ES-I3 (cell line): ENCODE measurements at regions not wholly inside any gene's neighbourhood (a gene's known extent, or its start where the extent isn't known, plus 50 kb on each side); places are given as distances from the start of the nearest gene placed in this dataset.
"Not testable (repeated sequence)": the region's sequence is repeated elsewhere in the genome, so short reads cannot be mapped to it uniquely, and the experiment has no call there.

Source experiments
- H3K36me3 ChIP-seq: 2 replicates; pipeline ENCODE4 v1.6.1; 2013; ENCODE audit warnings: mild to moderate bottlenecking, low read length, control low read depth, moderate library complexity; ENCODE audit not compliant: insufficient read depth
- H3K4me1 ChIP-seq: 2 replicates; pipeline ENCODE4 v1.6.1; 2013; ENCODE audit warnings: mild to moderate bottlenecking, control low read depth, low read length; ENCODE audit not compliant: insufficient read depth
- H3K9ac ChIP-seq: 2 replicates; pipeline ENCODE4 v1.6.1; 2013; ENCODE audit warnings: low read depth, mild to moderate bottlenecking, low read length, moderate library complexity
- H3K9me3 ChIP-seq: 2 replicates; pipeline ENCODE4 v1.6.1; 2013; ENCODE audit warnings: mild to moderate bottlenecking, low read length, moderate library complexity; ENCODE audit not compliant: control insufficient read depth, insufficient read depth

DNA sequence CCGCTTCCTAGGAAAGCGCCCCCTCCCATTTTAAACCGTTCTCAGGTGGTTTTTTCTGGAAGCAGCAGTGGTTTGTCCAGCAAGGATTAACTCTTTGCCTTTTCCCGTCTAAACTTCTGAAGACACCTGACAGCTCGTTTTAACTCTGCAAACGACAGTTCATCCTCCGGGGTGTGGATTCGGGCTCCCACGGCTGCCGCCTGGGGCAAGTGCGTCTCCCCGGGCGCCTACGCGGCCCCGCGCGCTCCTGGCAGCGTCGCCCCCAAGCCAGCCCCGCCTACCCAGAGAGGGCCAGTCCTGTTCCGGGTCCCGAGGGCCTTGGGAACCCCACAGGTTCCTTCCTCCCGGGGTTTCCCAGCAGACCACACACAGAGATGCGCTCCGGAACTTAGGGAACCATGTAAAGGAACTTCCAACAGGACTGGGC lies 54.4 kb downstream of the PRR18 start:
- Histone ChIP-seq H3K9ac (peak overlapping the region; percentile 58; the same call in 1 of the 2 replicates), H3K36me3 (no peaks in the 10 kb centered on the region), H3K4me1 (no peaks in the 10 kb centered on the region), H3K9me3 (no peaks in the 10 kb centered on the region)

DNA sequence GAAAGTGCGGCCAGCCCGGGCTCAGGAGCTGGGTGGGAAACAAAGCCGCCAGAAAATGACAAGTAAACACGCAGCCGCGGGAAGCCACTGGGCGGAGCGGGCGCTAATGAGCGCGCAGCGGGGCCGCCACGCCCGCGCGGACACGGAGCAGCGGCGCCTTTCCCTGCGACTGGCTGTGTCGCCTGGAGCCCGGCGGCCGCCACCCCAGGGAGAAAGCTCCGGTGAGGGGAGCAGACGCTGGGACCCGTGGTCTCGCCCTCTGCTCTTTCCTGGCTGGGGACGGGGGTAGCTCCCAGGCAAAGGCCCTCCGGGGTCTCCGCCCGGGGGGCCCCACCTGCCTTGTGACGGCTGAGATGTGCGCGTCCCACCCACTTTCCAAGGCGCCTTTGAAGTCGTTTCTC lies 54.9 kb downstream of the PRR18 start:
- Histone ChIP-seq H3K9ac (peak overlapping the region; percentile 58; the same call in 1 of the 2 replicates), H3K36me3 (no peaks in the 10 kb centered on the region)

DNA sequence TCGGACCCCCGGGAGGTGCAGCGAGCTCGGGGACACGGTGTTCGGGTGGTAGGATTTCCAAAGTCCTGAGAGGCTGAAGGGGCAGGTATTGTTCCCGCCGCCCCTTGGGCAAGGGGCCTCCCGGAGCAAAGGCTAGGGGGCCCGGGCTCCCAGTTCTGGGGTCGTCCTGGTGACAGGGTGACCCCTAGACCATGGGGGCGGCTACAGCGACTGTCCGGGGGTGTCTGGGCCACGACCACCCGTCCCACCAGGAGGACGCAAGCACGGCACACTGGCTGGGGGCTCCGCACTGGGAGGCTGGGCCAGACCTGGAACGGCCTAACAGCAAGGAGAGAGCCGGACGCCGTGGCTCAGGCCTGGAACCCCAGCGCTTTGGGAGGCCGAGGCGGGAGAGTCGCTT lies 55.6 kb downstream of the PRR18 start:
- H3K9ac ChIP-seq, result no peak overlapping the region
- no peaks in the 10 kb centered on the region for H3K36me3 ChIP-seq
- H3K9me3 ChIP-seq, result no peaks in the 10 kb centered on the region
- no peaks in the 10 kb centered on the region for H3K4me1 ChIP-seq

More for the DNA sequence above, 54.9 kb downstream of the PRR18 start:
- Histone ChIP-seq H3K4me1 (no peaks in the 10 kb centered on the region), H3K9me3 (no peaks in the 10 kb centered on the region)

DNA sequence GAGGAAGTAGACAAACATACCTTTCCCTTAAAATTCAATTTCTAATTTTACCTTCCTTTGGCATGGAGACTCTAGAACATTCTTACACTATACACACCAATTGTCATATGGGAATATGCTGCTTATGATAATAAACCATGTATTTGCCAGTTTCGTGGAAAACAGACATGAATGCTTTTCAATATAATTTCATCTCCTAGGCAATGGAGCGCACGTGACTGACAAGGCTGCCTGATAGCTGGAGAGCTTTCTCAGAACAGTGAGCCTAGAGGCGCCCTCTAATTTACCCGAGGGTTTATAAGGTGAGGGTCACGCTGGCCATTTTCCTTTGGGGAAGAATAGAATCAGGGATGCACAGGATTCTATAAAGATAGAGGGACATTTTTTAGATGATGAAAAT lies 56.5 kb downstream of the PRR18 start:
- Histone ChIP-seq H3K36me3 (no peaks in the 10 kb centered on the region), H3K4me1 (no peaks in the 10 kb centered on the region), H3K9ac (no peak overlapping the region), H3K9me3 (no peaks in the 10 kb centered on the region)

DNA sequence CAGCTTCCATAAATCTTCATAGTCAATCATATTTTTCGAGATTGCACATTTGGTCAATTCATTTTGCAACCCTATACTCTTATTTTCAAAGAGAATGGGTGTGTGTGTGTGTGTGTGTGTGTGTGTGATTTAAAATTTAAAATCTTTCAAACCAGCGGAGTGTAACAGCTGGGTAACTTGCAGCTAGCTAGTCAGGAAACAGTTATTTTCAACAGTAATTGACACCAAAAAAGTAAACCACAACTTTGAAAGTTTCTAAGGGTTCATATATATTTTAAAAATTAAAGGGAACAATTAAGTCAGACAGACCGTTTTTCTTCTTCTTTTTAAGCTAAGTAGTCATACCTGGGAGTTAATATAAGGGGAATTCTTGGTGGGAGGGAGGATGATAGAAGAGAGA lies 57.0 kb downstream of the PRR18 start:
- Histone ChIP-seq H3K9ac (no peak overlapping the region), H3K9me3 (no peaks in the 10 kb centered on the region), H3K36me3 (no peaks in the 10 kb centered on the region), H3K4me1 (no peaks in the 10 kb centered on the region)

DNA sequence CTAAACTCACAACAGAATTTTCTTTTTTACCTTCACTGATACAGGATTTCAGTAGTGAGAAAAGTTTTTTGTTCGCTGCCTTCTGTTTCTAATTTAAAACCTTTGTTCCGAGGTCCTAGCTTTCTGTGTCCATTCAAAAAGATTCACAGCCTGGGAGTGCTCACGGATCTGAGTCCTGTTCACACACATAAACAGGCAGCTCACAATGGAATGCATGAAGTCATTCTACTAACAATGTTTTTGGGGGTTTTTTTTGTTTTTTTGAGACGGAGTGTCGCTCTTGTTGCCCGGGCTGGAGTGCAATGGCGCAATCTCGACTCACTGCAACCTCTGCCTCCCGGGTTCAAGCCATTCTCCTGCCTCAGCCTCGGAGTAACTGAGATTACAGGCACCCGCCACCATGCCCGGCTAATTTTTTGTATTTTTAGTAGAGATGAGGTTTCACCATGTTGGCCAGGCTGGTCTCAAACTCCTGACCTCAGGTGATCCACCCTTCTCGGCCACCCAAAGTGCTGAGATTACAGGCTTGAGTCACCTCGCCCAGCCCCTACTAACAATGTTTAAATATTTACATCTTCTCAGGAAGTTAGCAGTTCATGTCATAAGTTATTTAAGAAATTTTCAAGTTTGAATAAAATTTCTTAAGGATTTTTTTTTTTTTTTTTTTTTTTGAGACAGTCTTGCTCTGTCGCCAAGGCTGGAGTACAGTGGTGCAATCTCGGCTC lies 59.0 kb downstream of the PRR18 start:
- H3K4me1 ChIP-seq, H3K9ac ChIP-seq, H3K9me3 ChIP-seq, H3K36me3 ChIP-seq: not testable (repeated sequence)

DNA sequence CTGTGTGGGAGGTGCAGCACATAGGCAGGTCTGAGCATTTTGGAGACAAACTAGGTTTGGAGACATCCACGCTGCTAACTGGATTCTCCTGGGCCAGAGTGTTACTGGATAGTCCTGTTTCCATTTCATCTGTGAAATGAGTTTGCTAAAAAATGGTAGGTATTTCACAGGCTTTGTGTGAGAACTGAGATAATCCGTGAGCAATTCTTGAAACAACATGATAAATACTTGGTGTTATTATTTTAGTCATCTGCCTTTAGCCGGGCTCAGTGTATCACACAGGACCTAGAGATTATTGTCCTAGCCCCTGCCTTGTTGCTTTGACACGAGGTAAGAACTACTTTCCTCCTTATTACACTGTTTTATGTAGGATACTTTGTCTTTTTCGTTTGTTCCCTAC lies 63.0 kb downstream of the PRR18 start:
- Histone ChIP-seq H3K9me3 (no peaks in the 10 kb centered on the region), H3K9ac (no peak overlapping the region), H3K4me1 (no peaks in the 10 kb centered on the region; the same call in 1 of the 2 replicates), H3K36me3 (no peaks in the 10 kb centered on the region)

DNA sequence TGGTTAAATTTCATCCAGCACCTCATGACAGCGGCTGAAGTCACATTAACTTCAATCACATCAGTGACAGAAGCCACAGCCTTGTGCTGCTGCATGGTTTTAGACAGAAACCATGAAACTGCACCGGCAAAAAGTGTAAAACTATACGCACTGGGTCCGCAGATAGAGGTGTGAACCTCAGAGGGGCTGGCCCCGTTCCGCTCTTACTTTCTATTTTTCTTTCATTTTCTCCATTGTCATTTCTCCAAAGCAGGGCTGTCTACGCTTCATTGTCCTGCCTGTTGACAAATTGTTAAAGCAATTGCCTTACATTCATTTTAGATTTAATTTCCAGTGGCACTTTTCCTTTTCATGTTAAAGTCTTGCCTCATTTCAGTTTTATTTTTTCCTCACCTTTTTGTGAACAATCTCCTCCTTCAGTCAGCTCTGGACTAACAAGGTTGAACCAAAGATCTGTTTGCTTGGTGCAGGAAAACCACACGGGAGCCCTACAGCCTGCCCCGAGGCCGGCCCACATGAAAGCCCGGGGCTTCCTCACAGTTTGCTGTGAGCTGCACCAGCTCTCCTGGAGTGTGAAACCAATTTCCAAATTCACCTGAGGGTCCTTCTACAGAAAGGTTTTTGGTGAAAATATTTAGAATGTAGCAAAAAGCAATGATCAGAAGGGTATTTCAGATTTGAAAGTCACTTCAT lies 63.7 kb downstream of the PRR18 start:
- H3K9ac ChIP-seq, result no peak overlapping the region
- no peaks in the 10 kb centered on the region for H3K9me3 ChIP-seq
- no peaks in the 10 kb centered on the region; the same call in 1 of the 2 replicates for H3K4me1 ChIP-seq

DNA sequence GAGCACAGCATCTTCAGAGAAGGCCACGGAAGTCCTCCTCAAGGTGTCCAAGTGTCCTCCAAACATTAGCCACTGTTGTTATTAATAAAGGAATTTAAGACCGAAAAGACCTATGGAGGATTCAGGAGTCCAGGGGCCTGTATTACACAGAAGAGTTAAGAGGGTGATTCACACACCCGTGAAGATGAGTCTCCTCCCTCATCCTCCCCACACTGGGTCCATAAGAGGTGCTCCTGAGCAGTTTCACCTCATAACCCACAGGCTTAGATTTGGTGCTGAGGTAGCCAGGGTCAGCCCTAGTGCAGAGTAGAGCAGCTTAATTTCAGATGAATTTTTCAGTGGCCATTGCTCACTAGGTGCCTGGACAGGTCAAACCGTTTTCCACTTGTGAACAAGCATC lies 65.3 kb downstream of the PRR18 start:
- Histone ChIP-seq H3K9me3 (no peaks in the 10 kb centered on the region), H3K36me3 (no peaks in the 10 kb centered on the region), H3K9ac (no peak overlapping the region), H3K4me1 (no peaks in the 10 kb centered on the region; the same call in 1 of the 2 replicates)

More for the DNA sequence above, 63.7 kb downstream of the PRR18 start:
- H3K36me3 ChIP-seq, result no peaks in the 10 kb centered on the region

DNA sequence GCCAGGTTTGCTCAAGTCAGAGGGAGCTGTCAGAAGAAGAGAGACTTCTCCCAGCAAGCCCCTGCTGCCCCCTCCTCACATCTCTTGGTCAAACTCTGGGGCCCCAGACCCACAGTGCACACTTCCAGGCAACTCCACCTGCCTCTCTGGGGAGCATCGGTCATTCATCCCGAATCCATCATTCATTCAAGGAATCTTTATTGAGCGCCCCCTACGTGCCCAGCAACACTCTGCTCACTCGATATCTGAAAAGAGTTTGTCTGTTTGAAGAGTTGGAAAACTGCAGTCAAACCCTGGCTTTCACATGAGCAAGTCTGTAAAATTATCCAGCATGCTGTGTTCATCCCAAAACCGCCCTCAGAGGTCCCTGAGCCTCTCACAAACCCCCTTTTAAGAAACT lies 66.2 kb downstream of the PRR18 start:
- Histone ChIP-seq H3K9me3 (no peaks in the 10 kb centered on the region), H3K4me1 (no peaks in the 10 kb centered on the region; the same call in 1 of the 2 replicates), H3K9ac (no peak overlapping the region), H3K36me3 (no peaks in the 10 kb centered on the region)

DNA sequence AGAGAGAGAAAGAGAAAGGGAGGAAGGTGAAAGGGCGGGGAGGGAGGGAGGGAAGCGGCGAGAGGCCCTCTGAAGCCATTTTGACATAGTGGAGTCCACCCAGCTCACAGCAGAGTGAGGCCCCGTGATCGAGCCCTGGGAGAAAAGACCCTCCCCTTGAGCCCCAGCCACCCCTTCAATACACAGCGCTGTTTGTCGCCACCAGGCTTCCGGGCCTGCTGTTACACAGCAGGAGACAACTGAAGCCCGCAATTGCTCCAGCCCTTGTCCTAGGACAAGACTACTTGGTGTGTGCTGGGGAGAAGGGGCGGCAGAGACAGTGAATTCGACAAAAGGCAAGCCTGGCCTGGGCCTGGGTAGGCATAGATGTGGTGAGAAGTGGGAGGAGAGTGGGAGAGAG lies 67.3 kb downstream of the PRR18 start:
- Histone ChIP-seq H3K4me1 (no peaks in the 10 kb centered on the region; the same call in 1 of the 2 replicates), H3K9ac (no peak overlapping the region), H3K36me3 (no peaks in the 10 kb centered on the region), H3K9me3 (no peaks in the 10 kb centered on the region)

DNA sequence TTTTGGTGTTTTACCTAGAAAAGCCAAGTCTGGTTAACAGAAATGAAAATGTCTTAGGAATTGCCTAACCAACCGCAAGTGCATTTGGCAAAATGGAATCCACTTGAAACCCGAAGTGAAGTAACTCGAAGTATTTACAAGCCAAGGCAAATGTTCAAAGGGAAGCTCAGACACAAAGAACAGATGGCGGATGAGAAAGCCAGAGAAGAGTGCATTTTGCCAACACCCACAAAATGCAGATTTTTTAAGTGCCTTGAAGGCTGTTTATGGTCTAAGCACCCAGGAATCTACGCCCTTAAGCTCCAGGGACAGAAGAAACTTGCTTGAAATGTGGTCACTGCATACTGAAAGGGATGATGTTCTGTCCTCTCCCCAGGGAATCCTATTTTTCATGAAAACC lies 70.0 kb upstream of the TBXT start:
- Histone ChIP-seq H3K9ac (no peak overlapping the region), H3K36me3 (no peaks in the 10 kb centered on the region), H3K9me3 (no peaks in the 10 kb centered on the region), H3K4me1 (no peaks in the 10 kb centered on the region; the same call in 1 of the 2 replicates)

DNA sequence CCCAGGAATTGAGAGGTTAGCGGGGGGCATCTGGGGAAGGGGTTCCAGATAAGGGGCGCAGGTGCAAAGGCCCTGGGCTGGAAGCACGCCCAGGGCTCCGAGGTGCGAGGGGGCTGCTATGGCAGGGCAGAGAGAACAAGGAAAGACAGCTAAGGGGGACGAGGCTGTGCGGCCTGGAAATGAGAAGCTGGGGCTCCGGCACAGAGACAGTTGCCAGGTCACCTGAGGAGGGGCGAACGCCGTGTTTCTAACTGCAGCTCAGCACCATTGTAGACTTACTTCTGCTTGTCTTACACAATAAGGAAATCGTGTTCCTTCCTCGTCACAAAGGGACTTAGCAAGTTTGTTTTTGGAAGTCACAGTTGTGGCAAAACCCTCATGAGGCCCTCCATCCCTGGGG lies 68.9 kb upstream of the TBXT start:
- H3K4me1 ChIP-seq, result no peaks in the 10 kb centered on the region; the same call in 1 of the 2 replicates
- no peak overlapping the region for H3K9ac ChIP-seq
- no peaks in the 10 kb centered on the region for H3K9me3 ChIP-seq
- H3K36me3 ChIP-seq, result no peaks in the 10 kb centered on the region

DNA sequence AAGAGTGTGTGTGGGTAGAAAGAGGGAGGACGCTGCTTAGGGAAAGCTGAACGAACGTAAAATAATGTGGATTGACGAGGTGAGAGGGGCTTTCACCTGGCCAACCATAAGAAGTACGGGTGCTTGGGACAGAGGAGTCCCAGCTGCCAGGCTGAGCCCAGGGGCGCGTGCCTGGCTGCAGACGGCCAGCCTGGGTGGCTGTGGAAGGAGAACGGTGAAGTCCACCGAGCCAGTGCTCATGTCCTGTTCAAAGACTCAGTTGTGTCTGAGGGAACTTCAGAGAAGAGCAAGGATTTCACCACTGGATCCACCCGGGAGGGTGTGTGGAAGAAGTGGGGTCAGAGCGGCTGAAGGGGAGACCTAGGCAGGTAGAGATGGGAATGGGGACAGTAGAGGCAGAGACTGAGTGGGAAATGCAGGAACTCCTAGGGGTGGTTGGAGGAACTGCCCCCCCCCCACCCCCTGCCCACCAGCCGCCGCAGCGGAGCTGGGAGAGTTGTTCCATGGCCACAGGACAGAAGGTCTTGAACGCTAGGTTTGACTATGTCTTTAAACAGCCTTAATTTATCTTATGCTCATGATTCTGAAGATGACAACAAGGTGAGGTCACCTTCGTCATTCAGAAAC lies 68.1 kb upstream of the TBXT start:
- no peak overlapping the region for H3K9ac ChIP-seq

DNA sequence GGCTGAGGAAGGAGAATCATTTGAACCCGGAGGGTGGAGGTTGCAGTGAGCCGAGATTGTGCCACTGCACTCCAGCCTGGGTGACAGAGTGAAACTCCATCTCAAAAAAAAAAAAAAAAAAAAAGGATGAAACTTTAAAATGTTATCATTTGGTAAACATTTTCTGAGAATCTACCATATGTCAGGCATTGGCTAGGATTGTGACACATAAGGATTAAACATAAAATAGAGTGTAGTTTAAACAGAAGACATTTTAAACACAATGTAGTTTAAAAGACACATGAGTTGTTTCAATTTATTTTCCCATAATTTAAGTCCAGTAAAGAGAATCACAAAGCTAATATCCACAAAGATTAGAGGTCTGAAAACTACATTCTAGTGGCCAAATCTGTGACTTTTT lies 63.5 kb upstream of the TBXT start:
- not testable (repeated sequence) for H3K9ac ChIP-seq, H3K36me3 ChIP-seq, H3K4me1 ChIP-seq, H3K9me3 ChIP-seq

More for the DNA sequence above, 68.1 kb upstream of the TBXT start:
- no peaks in the 10 kb centered on the region for H3K9me3 ChIP-seq
- H3K36me3 ChIP-seq, result no peaks in the 10 kb centered on the region
- H3K4me1 ChIP-seq, result no peaks in the 10 kb centered on the region; the same call in 1 of the 2 replicates
